Stimulated activated CD4-positive, alpha-beta T cell treated with anti-CD3 and anti-CD28 coated beads, Interleukin-1b, Interleukin-23, amount 100 ng/mL, for 24 hours (primary cell): ENCODE measurements at regions not wholly inside any gene's neighbourhood (a gene's known extent, or its start where the extent isn't known, plus 50 kb on each side); places are given as distances from the start of the nearest gene placed in this dataset.
A peak's percentile ranks its signal among the peaks of the same experiment; 100 is the strongest.
"Not testable (repeated sequence)": the region's sequence is repeated elsewhere in the genome, so short reads cannot be mapped to it uniquely, and the experiment has no call there.

Source experiments
- DNase-seq, 4 experiments: peaks; one replicate each; pipeline ENCODE4 v3.0.0-alpha.2; 2020; ENCODE audit warnings: low read depth in 4 of 4, low spot score in 1 of 4

DNA sequence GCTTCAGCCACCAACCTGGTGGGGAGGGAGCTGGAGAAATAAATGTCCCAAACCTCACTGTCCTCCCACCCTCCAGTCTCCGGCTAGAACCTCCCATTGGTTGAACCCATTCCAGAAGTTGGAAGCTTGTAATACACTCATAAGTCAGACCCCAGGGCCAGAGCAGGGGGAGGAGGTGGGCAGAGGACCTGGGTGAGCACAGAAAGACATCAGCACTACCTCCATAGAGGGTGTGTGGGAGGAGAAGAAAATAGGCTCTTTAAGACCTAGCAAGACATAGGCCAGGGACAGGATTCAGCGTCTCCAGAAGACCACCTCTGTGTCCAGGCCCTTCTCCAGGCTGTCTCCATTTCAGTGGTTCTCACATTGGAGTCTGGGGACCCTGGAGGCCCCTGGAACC, 73.3 kb upstream of the TOP1 start:
- DNase-seq, result no peak

DNA sequence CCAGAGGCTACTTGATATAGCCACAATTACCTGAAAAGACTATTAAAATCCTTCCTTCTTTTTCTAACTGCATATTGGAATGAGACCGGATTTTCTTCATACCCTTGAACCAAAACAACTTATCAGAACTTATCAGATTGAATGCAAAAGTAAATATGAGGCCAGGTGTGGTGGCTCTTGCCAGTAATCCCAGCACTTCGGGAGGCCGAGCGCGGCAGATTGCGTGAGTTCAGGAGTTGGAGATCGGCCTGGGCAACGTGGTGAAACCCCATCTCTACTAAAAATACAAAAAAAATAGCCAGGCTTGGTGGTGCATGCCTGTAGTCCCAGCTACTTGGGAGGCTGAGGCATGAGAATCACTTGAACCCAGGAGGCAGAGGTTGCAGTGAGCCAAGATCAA, 72.8 kb upstream of the TOP1 start:
- not testable (repeated sequence) for DNase-seq

DNA sequence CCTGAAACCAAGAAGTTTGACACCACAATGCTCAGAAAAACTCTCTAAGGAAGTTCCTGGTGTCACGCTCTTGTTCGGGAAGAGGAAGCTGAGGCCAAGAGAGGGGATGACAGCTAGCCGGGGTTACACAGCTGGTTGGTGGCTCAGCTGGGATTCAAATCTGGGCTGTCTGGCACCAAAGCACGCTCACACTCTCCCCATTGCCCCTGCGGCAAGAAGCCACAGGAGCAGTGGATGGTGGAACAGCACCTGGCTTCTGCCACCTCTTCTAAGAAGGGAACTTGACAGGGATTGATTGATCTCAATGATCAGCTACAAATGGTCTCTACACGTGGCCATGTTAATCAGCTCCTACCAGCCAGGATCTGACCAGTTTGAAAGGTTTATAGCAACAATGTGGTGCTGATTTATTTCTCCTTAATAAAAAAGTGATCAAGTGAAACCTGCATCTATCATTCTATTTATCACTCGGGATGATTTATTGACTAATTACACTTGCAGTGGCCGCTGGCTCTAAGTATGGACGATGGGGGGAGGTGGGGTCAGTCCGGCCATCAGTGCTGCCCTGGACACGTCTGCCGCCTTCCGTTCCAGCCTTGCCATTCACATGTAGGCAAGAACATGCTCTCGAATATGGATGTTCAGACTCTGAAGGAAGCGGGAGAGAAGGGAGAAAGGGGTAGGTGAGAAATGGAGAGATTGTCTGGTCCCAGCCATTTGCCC, 71.9 kb upstream of the TOP1 start:
- no peak for DNase-seq

DNA sequence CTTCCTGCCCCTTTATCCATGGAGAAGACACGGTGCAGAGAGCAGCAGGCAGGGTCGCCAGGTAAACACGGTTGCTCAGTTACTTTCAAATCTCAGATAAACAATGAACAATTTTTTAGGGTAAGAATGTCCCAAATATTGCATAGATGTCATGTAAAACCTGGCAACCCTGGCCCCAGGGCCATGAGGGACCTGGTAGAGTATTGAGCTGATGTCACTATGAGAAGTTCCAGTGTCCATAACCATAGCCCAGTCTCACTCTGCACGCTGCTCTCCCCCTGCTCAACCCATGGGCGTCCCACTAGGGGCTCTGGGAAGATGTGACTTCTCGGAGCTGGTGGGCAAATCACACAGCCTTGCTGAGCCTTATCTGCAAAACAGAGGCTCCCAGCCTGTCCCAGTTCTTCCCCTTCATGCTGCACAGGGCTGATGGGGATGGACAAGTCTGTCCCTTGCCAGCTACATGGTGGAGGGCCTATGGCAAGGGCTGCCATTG, 71.3 kb upstream of the TOP1 start:
- DNase-seq, result no peak

DNA sequence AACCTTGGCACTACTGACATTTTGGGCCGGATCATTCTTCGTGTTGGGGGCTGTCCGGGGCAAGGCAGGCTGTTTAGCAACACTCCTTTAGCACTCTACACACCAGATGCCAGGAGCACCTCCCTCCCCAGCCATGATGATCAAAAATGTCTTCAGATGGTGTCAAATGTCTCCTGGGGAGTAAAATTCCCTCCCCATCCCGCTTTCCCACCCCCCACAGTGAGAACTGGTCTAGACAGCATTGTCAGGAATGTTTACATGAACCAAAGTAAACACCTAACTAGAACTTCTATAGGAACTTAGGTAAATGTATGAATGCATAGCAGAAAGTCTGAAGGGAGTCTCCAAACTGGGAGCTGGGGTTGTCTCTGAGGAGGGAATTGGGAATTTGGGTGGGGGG, 70.0 kb upstream of the TOP1 start:
- no peak for DNase-seq

DNA sequence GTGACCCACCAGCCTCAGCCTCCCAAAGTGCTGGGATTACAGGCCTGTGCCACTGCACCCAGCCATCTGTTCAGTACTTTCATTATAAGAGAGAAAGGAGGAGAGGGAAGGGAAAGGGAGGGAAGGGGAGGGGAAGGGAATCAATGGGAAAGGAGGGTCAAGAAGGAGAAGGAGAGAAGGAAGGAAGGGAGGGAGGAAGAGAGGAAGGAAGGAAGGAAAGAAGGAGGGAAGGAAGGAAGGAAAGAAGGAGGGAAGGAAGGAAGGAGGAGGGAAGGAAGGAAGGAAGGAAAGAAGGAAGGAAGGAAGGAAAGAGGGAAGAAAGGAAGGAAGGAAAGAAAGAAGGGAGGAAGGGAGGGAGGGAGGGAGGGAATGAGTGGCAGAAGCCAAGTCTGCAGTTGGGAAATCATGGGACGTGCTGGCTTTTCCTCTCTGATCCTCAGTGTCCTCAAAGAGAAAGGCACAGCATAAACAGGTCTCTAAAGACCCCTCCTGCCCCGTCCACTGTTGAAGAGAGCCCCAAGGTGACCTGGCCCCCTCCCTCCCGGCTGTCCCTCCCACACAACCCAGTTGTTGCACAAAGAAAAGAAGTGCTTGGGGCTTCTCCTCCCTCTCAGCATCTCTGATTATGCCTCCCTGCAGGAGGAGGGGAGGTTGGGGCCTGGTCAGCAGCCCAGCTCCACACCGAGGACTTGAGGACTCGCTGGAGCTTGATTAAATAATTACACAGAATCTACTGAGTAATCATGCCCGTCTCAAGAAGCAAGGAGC, 69.1 kb upstream of the TOP1 start:
- no peak for DNase-seq

DNA sequence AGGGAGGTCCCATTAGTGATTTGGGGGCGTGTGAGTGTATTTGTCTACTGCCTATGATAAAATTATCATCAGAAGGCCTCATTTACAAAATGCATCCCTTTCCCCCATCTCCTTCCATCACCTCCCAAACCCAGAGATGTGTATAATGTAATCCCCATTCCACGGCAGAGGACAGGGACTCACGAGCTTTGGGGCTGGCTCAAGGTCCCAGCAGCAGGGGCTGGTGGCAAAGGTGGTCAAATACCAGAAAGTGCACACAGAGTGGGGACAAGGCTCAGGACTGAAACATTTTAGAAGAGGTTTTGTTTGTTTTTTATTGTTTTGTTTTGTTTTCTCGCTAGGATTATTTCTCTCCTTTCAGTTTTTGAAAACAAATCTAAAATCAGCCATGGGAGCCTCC, 68.5 kb upstream of the TOP1 start:
- no peak for DNase-seq

DNA sequence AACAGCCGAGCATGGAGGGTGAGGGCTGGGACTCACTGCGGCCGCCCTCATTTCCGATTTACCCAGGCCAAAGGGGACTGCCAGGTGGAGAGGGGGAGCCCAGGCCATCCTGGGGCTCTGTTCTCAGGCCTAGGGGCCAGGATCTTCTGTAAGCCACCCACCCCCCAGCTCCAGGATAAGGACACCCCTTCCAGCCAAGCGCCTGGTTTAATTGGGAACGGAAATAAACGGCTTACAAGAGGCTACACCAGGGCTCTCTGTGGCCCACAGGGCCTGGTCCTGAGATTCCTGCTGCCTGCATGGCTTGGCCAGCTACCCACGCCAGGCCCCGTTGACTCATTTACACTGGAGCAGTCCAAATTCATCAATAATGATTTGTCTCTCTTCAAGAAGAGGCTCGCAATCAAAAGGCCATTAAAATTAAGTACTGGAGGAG, 68.1 kb upstream of the TOP1 start:
- DNase-seq, result no peak

DNA sequence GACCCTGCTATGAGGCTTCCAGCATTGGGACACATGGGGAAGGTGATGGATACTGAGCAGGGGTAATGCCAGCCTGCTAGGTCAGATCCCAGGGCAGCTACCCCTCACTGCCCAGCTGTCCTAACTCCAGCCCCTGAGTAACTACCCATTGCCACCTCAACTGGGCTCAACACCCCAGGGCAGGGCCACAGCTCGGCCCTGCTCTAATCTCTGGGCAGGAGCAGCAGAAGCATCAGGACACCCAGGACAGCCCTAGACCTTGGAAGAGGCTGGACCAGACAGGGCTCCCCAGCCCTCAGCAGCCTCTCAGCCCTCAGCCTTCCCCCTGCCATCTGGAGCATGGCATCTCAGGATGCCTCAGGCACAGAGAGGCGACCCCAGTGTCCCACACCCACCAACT, 67.4 kb upstream of the TOP1 start:
- no peak for DNase-seq

DNA sequence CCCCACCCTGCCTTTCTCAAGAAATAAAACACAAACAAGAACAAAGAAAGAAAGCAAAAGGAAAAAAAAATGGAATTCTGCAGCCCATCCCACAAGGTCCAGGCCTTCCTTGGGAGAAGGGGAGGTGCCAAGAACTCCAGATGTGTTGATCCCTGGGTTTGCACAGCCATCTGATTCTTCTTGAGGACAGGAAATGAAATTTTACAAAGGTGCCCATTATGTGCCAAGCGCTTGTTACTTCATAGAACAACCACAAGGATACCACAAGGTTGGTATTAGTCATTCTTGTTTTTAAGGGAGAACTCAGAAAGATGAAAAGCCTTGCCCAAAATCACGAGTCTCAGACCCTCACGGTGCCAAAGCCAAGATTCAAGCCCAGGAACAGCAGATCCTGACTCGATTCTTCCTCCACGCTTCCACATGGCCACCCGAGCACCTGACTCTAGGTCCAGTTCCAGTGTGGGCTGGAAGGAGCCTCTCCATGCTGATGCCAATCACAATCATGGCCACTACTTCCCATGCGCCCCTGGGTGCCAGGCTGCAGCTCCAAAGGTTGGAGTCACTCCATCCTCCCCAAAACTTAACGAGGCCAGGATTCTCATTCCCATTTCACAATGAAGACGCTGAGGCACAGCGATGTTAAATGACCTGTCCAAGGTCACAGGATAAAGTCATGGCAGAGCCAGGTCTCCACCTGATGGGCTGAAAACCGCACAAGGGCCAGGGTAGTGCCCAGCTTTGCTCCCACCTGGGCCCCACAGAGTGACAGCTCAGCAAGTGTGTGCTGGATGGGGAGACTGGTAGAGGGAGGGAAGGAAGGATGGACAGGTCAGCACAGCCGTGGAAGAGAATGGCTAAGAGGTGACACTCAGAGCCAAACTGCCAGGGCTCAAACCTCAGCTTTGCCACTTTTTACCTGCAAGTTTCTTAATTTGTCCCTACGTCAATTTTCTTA, 66.7 kb upstream of the TOP1 start:
- no peak for DNase-seq

DNA sequence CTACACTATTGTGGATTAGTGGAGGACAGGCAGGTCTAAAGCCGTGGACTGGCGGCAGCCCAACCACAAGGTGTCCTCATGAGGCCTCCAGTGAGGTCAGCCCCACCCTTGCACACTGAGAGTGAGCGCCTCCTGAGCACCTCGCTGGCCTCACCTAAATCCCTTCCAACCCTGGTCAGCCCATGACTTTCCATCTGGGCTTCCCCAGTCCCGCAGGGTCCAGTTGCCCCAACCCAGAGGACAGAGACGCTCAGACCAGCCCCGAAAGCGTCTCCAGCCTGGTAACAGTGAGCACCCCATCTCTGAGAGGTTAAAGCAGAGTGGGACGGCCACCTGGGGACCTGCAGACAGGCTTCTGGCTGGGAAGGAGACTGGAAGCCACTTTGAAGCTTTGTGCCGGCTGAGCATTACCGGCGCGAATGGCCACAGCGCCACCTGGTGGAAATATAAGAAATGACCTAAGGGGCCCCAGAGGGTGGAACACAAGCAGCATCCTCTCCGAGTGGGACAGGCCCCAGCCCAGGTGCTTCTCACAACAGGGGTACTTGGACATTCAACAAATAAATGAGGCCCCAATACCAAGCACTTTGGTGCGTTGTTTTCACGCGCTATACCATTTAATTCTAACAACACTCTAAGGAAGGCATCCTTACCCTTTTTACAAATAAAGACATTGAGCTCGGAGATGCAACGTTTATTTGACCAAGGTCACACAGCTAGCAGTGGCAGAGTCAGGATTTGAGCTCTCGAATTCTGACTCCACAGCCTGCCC, 65.7 kb upstream of the TOP1 start:
- DNase-seq, result peak; percentile 40 to 61 (median 58)

DNA sequence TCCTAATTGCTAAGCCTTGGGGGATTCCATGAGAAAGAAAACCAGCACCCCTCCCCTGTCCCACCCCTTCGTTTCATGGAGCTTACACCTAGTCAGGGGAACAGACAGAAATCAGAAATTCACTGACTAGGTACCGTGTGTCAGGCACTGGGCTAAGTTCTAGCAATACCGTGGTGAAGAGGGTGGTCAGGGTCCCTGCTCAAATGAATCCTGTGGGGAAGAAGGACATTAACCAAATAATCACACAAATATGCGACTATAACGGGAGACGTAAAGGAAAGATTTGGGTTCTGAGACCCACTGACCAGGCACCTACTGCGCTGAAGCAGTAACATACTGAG, 65.1 kb upstream of the TOP1 start:
- no peak for DNase-seq

DNA sequence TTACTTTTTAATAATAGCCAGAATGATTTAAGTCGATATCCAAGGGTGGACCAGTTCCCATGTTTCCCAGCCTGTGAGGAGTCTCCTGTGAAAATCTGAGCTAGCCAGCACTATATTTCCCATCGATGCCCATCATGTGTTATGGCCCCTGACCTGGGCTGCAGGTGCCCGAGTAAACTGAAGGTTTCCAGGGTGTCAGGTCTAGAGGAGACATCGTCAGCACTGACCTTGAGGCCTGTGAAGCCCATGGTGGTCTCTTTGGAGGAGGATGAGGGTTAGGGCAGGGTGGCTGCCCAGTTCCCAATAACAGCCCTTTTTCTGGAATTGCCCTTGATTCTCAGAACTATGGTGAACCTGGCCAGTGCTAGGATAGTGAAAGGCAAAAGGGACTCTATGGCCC, 63.0 kb upstream of the TOP1 start:
- no peak for DNase-seq

DNA sequence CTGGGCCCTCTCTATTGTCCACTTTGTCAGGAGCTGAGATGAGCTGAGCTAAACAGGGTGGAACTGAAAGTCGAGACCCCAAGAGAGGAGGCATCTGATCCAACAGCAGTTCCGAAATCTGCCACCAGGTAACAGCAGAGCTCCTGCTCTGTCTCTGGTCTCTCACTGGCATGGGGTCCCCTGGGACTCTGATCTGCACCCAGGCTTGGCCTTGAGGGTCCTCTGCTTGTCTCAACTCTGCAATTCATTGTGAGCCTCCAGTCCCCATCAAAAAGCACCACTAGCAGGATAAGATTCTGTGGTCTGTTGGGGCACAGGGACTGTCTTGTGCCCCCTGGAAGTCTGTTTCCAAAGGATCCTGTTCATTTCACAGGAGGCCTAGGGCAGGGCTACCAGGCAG, 62.5 kb upstream of the TOP1 start:
- no peak for DNase-seq

DNA sequence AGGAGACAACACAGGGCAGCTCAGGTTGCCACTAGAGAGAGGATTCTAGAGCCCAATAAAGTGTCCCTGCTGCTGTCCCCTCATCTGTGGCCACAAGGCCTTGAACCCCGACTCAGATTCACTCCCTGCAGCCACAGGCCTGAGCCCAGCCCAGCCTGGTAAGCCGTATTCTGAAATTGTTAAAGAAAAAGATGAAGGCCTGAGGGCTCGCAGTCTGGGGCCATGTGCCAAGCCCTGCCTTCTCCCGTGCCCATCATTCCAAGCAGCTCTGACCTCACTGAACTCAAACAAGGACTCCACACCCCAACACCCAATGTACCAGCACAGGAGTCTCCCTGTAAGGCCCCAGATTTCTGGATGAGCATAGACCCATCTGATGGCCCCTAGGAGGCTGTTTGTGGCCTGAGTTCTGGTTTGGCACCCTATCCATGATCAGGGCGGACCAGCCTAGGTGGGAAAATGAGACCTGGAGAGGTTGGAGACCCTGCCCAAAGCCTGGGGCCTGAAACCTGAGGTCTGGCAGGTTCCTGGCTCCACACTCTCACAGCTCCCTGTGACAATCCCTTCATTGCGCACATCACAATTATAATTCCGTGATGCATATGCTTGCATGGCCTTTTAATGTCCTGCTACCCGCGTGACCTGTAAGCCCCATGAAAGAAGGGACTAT, 62.0 kb upstream of the TOP1 start:
- no peak for DNase-seq

DNA sequence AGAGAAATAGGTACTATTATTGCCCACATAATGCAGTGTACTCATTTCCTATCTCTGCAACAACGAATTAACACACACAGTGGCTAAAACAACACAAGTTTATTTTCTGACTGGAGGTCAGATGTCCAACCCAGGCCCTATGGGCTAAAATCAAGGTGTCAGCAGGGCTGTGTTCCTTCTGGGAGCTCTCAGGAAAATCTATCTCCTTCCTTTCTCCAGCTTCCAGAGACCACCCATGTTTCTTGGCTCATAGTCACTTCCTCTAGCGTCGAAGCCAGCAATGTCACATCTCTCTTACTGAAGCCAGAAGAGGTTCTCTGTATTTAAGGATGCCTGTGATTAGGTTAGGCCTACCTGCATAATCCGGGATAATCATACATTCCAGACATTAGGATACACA, 60.9 kb upstream of the TOP1 start:
- DNase-seq, result no peak

DNA sequence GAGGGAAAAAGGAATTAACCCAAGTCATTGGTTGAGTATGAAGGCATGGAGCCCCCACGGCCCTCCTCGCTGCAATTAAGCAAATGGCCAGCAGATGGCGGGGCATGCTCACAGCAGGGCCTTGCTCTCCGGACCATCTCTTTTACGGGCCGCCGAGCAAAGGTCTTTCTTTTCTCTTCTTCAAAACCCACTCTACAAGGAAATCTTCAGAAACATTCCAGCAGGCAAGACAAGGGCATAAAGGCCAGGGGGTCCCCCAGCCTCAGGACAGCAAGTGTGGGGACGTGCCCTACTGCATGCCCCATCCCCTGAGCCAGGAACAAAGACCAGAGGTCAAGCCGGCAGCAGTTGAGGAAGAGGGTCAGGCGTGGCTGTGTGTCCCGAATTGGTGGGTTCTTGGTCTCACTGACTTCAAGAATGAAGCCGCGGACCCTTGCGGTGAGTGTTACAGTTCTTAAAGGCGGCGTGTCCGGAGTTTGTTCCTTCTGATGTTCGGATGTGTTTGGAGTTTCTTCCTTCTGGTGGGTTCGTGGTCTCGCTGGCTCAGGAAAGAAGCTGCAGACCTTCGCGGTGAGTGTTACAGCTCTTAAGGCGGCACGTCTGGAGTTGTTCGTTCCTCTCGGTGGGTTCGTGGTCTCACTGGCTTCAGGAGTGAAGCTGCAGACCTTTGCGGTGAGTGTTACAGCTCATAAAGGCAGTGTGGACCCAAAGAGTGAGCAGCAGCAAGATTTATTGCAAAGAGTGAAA, 59.6 kb upstream of the TOP1 start:
- DNase-seq, result peak; percentile 78 to 90 (median 82)

DNA sequence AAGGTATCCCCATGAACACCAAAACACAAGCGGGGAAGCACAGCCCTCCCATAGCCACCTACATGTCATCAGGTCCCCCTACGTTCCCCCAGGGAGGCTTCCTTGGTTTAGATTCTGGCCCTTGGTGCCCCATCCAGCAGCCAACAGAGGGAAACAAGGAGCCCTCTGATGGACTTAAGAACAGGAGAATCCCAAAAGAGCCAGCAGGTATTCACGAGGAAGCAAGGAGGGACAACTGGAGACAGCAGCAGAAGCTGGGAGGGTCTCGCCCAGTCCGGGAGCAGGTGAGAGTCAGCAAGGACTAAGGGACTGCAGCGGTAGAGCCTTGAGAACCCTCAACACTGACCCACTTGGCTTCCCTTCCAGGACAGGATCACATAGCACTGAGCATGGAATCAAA, 58.4 kb upstream of the TOP1 start:
- no peak for DNase-seq

DNA sequence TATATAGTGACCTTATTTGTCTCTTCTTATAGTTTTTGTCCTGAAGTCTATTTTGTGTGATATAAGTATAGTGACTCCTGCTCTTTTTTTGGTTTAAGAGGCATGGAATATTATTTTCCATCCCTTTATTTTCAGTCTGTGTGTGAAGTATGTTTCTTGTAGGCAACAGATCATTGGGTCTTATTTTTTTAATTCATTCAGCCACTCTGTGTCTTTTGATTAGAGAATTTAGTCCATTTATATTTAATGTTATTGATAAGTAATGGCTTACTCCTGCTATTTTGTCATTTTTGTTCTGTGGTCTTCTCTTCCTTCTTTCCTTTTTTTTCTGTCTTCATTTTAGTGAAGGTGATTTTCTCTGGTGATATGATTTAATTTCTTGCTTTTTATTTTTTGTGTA, 51.4 kb upstream of the TOP1 start:
- no peak for DNase-seq

DNA sequence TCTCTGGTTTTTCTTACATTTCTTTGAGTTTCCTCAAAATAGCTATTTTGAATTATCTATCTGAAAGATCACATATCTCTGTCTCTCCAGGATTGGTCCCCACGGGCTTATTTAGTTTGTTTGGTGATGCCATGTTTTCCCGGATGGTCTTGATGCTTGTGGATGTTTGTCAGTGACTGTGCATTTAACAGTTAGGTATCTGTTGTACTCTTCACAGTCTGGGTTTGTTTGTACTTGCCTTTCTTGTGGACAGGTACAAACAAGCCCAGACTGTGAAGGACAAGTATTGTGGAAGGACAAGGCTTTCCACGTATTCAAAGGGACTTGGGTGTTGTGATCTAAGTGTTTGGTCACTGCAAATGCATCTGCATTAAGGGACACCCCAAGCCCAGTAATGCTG, 49.9 kb upstream of the TOP1 start:
- no peak for DNase-seq
